Fibroblast of the aortic adventitia (primary cell): ENCODE measurements at regions not wholly inside any gene's neighbourhood (a gene's known extent, or its start where the extent isn't known, plus 50 kb on each side); places are given as distances from the start of the nearest gene placed in this dataset.
A peak's percentile ranks its signal among the peaks of the same experiment; 100 is the strongest.

Experiments used
- DNase-seq: peaks from one replicate; pipeline ENCODE4 v3.0.0-alpha.2; 2010; ENCODE audit warnings: low read depth
- H3K4me3 ChIP-seq: 2 replicates; pipeline ENCODE4 v1.5.1; 2011; ENCODE audit warnings: low read depth, mild to moderate bottlenecking, control low read depth, low read length, moderate library complexity
- CTCF ChIP-seq: IDR thresholded peaks from 2 replicates; pipeline ENCODE4 v1.5.1; 2011; ENCODE audit warnings: mild to moderate bottlenecking, low read length, control low read depth, inconsistent platforms; ENCODE audit not compliant: insufficient read depth

GRCh38 chr2:234422273-234422732 is 74.6 kb downstream of the ARL4C start:
- no peak overlapping the region for H3K4me3 ChIP-seq
- TF ChIP-seq CTCF: no peak
- peak; percentile 94 for DNase-seq

GRCh38 chr2:234420408-234420807 is 76.5 kb downstream of the ARL4C start:
- no peak overlapping the region for H3K4me3 ChIP-seq
- no peak for DNase-seq
- no peak for TF ChIP-seq CTCF

- no peak for TF ChIP-seq CTCF
- no peak for DNase-seq
- H3K4me3 ChIP-seq: no peak overlapping the region
Measured at GRCh38 chr2:234419726-234420125, 77.2 kb downstream of the ARL4C start.

GRCh38 chr2:234415706-234416105 is 81.2 kb downstream of the ARL4C start:
- DNase-seq: no peak
- no peak for TF ChIP-seq CTCF
- no peak overlapping the region for H3K4me3 ChIP-seq

GRCh38 chr2:234414596-234414995 is 82.3 kb downstream of the ARL4C start:
- DNase-seq: no peak
- no peak overlapping the region for H3K4me3 ChIP-seq
- no peak for TF ChIP-seq CTCF

- DNase-seq: peak; percentile 71
- H3K4me3 ChIP-seq: no peak overlapping the region
- no peak for TF ChIP-seq CTCF
Measured at GRCh38 chr2:234412726-234413125, 84.2 kb downstream of the ARL4C start.

GRCh38 chr2:234411793-234412192 is 85.1 kb downstream of the ARL4C start:
- no peak for TF ChIP-seq CTCF
- DNase-seq: no peak
- no peak overlapping the region for H3K4me3 ChIP-seq
